ENCODE measurements at regions not wholly inside any gene's neighbourhood (a gene's known extent, or its start where the extent isn't known, plus 50 kb on each side); places are given as distances from the start of the nearest gene placed in this dataset.

- Histone ChIP-seq H3K27me3 (replicated peaks in 1 of 7) (peaks cover 0 to 7% (median 0%) of the 10 kb centered on the region in 7 donors), H3K27ac (no peak overlapping the region), H3K4me1 (peaks cover 0 to 18% (median 3%) of the 10 kb centered on the region in 6 donors), H3K36me3 (no peaks in the 10 kb centered on the region), H3K9me3 (no peaks in the 10 kb centered on the region), H3K4me3 (no peak overlapping the region)
- TF ChIP-seq CTCF (IDR thresholded peaks at IDR 0.05 in 8 of 11, conservative IDR thresholded peaks at IDR 0.05 in 3 of 11) (no peak), POLR2AphosphoS5 (IDR thresholded peaks at IDR 0.05) (no peak), POLR2A (IDR thresholded peaks at IDR 0.05) (no peak)
- WGBS, 5 donors: 56 to 83% (median 70%) methylated on average over 3 of the region's 3 CpGs
- intact Hi-C loops (cut with DNase I; ENCODE audit: low total_unique reads): no loop called here
- no peak for DNase-seq
Observed at GRCh38 chr2:126764686-126765265, 108.8 kb downstream of the GYPC start.

- TF ChIP-seq POLR2A (IDR thresholded peaks at IDR 0.05) (no peak), POLR2AphosphoS5 (IDR thresholded peaks at IDR 0.05) (no peak), CTCF (IDR thresholded peaks at IDR 0.05 in 8 of 11, conservative IDR thresholded peaks at IDR 0.05 in 3 of 11) (no peak)
- DNase-seq: no peak
- WGBS, 5 donors: 86 to 92% (median 89%) methylated on average over 3 of the region's 3 CpGs
- intact Hi-C loops (cut with DNase I; ENCODE audit: low total_unique reads): no loop called here
- H3K27ac ChIP-seq: no peak overlapping the region
- H3K4me1 ChIP-seq: peaks cover 0 to 18% (median 3%) of the 10 kb centered on the region in 6 donors
- no peaks in the 10 kb centered on the region for H3K36me3 ChIP-seq
- H3K9me3 ChIP-seq: no peaks in the 10 kb centered on the region
- H3K27me3 ChIP-seq (replicated peaks in 1 of 7): peaks cover 0 to 7% (median 0%) of the 10 kb centered on the region in 7 donors
- no peak overlapping the region for H3K4me3 ChIP-seq
Observed at GRCh38 chr2:126765395-126765794, 109.4 kb downstream of the GYPC start.

GRCh38 chr2:126766295-126766968 is 110.5 kb downstream of the GYPC start:
- 66 to 84% (median 72%) methylated on average over 6 to 7 of the region's 7 CpGs for WGBS, 5 donors
- DNase-seq: no peak
- Histone ChIP-seq H3K9me3 (no peaks in the 10 kb centered on the region), H3K36me3 (no peaks in the 10 kb centered on the region), H3K27me3 (replicated peaks in 1 of 7) (peaks cover 0 to 7% (median 0%) of the 10 kb centered on the region in 7 donors), H3K4me1 (peaks cover 0 to 16% (median 3%) of the 10 kb centered on the region in 6 donors), H3K27ac (no peak overlapping the region), H3K4me3 (no peak overlapping the region)
- intact Hi-C loops (cut with DNase I; ENCODE audit: low total_unique reads): no loop called here
- no peak for TF ChIP-seq POLR2A (IDR thresholded peaks at IDR 0.05)
- no peak for TF ChIP-seq POLR2AphosphoS5 (IDR thresholded peaks at IDR 0.05)
- TF ChIP-seq CTCF (IDR thresholded peaks at IDR 0.05 in 8 of 11, conservative IDR thresholded peaks at IDR 0.05 in 3 of 11): no peak

- no peak overlapping the region for H3K4me3 ChIP-seq
- DNase-seq: no peak
- 82 to 92% (median 84%) methylated on average over 7 of the region's 7 CpGs for WGBS, 5 donors
- peaks cover 0 to 11% (median under 1%) of the 10 kb centered on the region in 6 donors for H3K4me1 ChIP-seq
- intact Hi-C loops (cut with DNase I; ENCODE audit: low total_unique reads): no loop called here
- peaks cover 0 to 7% (median 0%) of the 10 kb centered on the region in 7 donors for H3K27me3 ChIP-seq (replicated peaks in 1 of 7)
- H3K27ac ChIP-seq: no peak overlapping the region
- H3K9me3 ChIP-seq: no peaks in the 10 kb centered on the region
- H3K36me3 ChIP-seq: no peaks in the 10 kb centered on the region
- TF ChIP-seq CTCF (IDR thresholded peaks at IDR 0.05 in 8 of 11, conservative IDR thresholded peaks at IDR 0.05 in 3 of 11) (no peak), POLR2A (IDR thresholded peaks at IDR 0.05) (no peak), POLR2AphosphoS5 (IDR thresholded peaks at IDR 0.05) (no peak)
Observed at GRCh38 chr2:126766969-126767296, 111.0 kb downstream of the GYPC start.
